ENCODE measurements at regions not wholly inside any gene's neighbourhood (a gene's known extent, or its start where the extent isn't known, plus 50 kb on each side); places are given as distances from the start of the nearest gene placed in this dataset.

- no peak for DNase-seq
Measured at GRCh38 chr12:61862986-61863385, 397.2 kb upstream of the USP15 start.

- DNase-seq = no peak
Measured at GRCh38 chr12:61863811-61864210, 396.4 kb upstream of the USP15 start.

DNA sequence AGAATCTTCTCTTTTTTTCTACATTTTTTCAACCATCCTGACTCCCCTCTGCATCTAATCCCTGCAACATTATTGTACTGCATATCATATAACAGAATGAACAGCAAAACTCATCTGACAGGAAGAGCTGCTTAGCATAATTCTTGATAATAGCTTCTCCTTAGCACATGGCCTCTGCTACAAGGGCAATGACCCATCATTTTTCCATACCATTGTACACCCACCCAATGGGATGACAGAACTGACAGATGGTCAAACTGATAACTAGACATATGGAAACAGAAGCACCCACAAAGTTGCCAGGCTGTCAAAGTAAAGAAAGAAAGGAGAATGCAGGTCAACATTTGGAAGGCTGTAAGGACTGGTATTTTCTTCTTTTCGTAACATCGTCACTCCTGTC, 390.4 kb upstream of the USP15 start:
- DNase-seq = no peak

DNA sequence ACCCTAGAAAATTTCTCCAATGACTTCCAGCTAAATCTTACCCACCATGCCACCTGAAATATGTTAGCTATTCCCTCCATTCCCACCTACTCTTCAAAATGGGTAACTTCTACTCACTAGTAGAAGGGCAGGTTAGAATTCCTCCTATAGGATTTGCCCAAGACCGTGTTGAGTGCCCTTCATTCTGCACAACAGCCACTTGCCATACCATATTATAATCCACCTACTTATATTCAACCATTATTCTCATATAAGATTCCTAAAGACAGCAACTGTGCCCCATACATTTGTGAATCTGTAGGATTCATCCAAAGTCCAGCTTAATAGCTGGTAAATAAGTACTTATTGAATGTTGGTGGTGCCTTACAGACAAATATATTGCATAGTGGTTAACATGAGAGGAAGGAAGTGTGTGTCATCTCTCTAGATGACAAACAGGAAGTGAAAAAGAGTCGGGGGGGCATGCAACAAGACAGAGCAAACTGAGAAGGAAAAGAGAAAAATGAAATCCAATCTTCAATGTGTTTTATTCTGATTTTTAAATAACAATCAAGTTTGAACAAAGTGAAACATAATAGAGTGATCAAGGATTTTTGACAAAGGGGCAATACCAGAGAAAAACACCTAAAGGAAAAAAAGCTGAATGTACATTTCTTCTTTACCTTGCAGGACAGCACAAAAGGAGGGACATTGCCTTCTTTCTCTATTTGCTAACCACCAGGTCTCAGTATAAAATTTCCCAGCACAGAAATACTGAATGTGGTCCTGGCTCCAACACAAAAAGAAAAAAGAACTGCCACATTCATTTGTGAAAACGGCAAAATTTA, 389.3 kb upstream of the USP15 start:
- peak; percentile 20 for DNase-seq

- no peak for DNase-seq
Measured at GRCh38 chr12:61871485-61871810, 388.8 kb upstream of the USP15 start.

GRCh38 chr12:61879229-61879628, 381.0 kb upstream of the USP15 start:
- no peak for DNase-seq

GRCh38 chr12:61880186-61880585, 380.0 kb upstream of the USP15 start:
- DNase-seq = no peak

GRCh38 chr12:61891632-61892031, 368.6 kb upstream of the USP15 start:
- no peak for DNase-seq

DNA sequence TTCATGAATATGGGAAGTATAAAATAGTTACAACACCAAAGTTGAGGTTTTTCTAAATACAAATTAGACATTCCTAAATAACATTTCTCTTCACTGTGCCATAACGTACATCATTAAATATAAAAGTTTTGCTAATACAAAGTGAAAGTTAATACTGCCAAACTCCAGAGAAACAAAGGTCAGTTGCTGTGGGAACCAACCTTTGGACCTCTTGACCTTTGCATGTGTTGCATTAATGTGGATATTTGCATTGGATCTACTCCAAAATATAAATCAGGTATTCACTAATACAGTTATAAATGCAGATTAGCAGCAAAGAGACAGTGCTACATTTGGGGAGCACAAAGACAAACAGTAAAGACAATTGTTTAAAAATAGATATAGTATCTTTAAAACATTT, 366.0 kb upstream of the USP15 start:
- DNase-seq = no peak

DNA sequence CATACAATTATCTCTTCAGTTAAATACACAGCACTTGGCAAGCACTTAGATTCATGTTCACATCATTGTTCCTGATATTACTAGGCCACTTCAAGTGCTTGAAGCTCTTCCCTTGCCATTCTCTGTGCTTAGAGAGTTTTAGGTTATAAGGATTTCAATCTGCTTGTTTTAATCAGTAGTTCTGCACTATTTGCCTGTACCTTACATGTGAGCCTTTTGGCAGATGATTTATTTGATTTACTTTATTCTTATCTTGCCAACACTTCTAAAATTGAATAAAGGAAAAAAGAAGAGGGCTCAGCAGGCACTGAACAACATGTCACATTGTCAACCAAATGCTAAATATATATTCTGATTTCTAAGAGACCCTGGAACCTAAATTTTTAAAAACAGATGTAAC, 363.8 kb upstream of the USP15 start:
- DNase-seq = no peak

DNA sequence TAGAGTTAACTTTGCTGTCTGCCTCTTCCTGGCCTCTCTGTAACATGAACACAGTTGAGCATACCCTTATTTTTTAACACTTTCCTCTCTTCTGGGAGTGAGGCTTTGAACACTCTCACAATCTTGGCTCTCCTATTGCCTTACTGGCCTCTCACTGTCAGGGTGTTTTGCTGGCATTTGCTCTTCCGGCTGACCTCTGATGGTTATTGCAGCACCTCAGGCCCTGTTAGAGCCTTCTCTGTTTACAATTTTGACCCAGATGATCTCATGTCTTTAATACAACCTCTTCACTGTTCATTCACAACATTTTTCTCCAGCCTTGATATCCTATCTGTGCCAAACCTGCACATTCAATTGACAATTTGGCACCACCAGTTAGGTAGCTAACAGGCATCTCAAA, 357.8 kb upstream of the USP15 start:
- no peak for DNase-seq

- no peak for DNase-seq
Measured at GRCh38 chr12:61911113-61911512, 349.1 kb upstream of the USP15 start.

GRCh38 chr12:61915420-61915819, 344.8 kb upstream of the USP15 start:
- no peak for DNase-seq

GRCh38 chr12:61916831-61917230, 343.4 kb upstream of the USP15 start:
- DNase-seq = no peak

GRCh38 chr12:61919686-61920085, 340.5 kb upstream of the USP15 start:
- no peak for DNase-seq

DNA sequence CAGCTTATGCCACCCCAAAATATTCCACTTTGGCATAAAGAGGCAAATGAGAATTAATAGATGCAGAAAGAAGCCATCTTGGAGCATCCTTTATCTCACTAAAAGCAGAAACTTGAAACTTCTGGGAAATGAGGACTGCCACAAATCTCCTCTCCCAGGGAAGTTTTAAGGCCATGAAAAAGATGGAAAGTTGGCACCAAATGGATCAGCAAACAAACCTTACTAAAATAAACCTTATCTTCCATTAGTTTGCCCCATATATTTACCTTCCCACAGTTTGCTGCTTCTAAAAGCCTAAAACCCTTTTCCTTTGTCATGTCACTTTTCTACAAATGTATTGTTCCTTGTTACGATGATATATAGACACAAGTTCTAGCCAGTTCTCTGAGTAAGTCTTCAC, 340.0 kb upstream of the USP15 start:
- no peak for DNase-seq

GRCh38 chr12:61923152-61923551, 337.1 kb upstream of the USP15 start:
- no peak for DNase-seq

GRCh38 chr12:61934564-61934963, 325.6 kb upstream of the USP15 start:
- DNase-seq = no peak

GRCh38 chr12:61939977-61940376, 320.2 kb upstream of the USP15 start:
- DNase-seq = no peak

- no peak for DNase-seq
Measured at GRCh38 chr12:61956545-61956944, 303.7 kb upstream of the USP15 start.

DNA sequence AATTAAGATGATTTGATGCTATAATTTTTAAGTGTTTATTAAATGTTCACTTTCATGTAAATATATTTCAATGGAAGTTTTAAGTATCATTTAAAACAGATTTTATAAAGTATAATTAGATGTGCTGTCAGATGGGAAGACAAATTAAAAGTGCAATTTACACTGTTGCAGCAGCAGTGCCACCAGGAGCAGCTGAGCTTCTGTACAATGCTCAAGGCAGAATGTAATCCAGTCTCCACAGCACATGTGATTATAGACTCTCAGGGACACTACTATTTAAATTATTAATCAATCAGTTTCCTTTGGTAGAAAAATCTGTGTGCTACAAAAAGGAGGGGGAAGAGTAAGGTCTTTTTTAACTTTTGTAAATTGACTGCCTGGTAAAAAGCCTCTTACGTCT, 285.7 kb upstream of the USP15 start:
- no peak for DNase-seq

DNA sequence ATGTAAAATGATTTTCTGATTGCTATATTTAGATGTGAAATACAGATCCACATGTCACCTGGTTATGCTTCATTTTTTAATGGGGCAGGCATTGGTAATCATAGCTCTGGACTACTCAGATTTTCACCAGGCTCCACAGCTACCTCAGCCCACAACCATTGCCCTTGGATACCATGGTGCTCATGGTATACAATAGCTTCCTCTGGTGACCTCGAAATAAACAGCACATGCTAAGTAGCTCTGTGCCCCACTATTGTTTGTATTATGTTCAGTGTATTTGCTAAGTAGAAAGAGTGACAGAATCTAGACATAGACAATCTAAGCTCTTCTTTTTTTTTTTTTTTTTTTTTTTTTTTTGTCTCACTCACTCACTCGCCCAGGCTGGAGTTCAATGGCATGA, 274.4 kb upstream of the USP15 start:
- no peak for DNase-seq

DNA sequence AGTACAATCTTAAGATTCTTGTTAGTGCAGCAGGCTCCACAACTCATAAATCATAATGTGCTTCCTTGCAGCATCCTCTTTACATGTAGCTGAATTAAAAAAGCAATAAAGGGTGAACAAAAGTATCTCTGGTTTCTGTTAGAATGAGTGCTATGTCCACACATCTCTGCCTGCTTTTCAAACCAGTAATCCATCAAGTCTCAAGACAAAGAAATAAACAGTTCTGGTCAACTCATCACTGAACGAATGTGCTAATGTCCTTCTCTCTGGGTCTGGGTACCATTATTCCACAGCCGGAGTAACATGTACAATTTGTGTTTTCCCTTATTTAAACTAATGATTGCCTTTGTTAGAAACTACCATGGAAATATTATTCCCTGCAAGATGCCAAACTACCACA, 273.0 kb upstream of the USP15 start:
- no peak for DNase-seq

- no peak for DNase-seq
Measured at GRCh38 chr12:61991661-61992060, 268.5 kb upstream of the USP15 start.

- no peak for DNase-seq
Measured at GRCh38 chr12:61993734-61994345, 266.4 kb upstream of the USP15 start.
